Endothelial cell (in vitro differentiated cells): ENCODE measurements at regions not wholly inside any gene's neighbourhood (a gene's known extent, or its start where the extent isn't known, plus 50 kb on each side); places are given as distances from the start of the nearest gene placed in this dataset.

Source experiments
- DNase-seq: peaks from one replicate; pipeline ENCODE4 v3.0.0; 2021; ENCODE audit warnings: low spot score
- H3K27ac Mint-ChIP-seq: one replicate; pipeline ENCODE4 v1.8.0; 2021; ENCODE audit warnings: mixed read lengths, inconsistent platforms; ENCODE audit not compliant: unreplicated experiment
- H3K27me3 Mint-ChIP-seq: one replicate; pipeline ENCODE4 v1.8.0; 2021; ENCODE audit warnings: mild to moderate bottlenecking, moderate library complexity, mixed read lengths, inconsistent platforms; ENCODE audit not compliant: unreplicated experiment
- H3K36me3 Mint-ChIP-seq: one replicate; pipeline ENCODE4 v1.8.0; 2021; ENCODE audit warnings: mild to moderate bottlenecking, low read depth, mixed read lengths, inconsistent platforms; ENCODE audit not compliant: unreplicated experiment
- H3K4me1 Mint-ChIP-seq: one replicate; pipeline ENCODE4 v1.8.0; 2021; ENCODE audit warnings: mild to moderate bottlenecking, mixed read lengths, inconsistent platforms; ENCODE audit not compliant: unreplicated experiment
- H3K4me3 Mint-ChIP-seq: one replicate; pipeline ENCODE4 v1.8.0; 2021; ENCODE audit warnings: mild to moderate bottlenecking, mixed read lengths, inconsistent platforms; ENCODE audit not compliant: unreplicated experiment
- H3K9me3 Mint-ChIP-seq: one replicate; pipeline ENCODE4 v1.8.0; 2021; ENCODE audit warnings: mixed read lengths, inconsistent platforms; ENCODE audit not compliant: unreplicated experiment
- TF ChIP-seq, protein P1 (sequence below): fragments of 200-600 bp; sonication (generic); IDR thresholded peaks from one replicate; pipeline ENCODE4 v1.5.0; 2021; ENCODE audit warnings: antibody characterized with exemption; ENCODE audit not compliant: unreplicated experiment

DNA sequence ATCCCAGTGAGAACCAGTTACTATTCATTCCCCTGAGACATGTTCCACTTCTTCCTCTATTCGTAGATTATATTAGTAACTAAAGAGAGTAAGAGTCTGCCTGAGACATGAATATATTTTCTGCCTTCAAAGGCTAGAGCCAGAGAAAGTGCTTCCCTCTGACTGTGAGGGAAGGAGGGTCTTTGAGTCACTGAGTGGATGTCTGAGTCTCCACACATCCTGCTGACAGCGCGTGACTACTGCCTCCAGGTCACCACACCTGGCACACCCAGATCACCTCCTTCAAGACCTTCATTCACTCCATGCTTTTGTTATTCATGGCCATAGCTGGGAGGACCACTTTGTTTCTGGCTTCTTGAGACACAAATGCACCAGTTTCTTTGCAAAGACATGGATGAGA, 135.6 kb downstream of the SOX2 start:
- Mint-ChIP-seq H3K27me3 (no peaks in the 10 kb centered on the region), H3K27ac (no peak overlapping the region), H3K9me3 (no peaks in the 10 kb centered on the region), H3K4me3 (no peak overlapping the region), H3K4me1 (no peaks in the 10 kb centered on the region), H3K36me3 (no peaks in the 10 kb centered on the region)
- TF ChIP-seq, protein P1, sequence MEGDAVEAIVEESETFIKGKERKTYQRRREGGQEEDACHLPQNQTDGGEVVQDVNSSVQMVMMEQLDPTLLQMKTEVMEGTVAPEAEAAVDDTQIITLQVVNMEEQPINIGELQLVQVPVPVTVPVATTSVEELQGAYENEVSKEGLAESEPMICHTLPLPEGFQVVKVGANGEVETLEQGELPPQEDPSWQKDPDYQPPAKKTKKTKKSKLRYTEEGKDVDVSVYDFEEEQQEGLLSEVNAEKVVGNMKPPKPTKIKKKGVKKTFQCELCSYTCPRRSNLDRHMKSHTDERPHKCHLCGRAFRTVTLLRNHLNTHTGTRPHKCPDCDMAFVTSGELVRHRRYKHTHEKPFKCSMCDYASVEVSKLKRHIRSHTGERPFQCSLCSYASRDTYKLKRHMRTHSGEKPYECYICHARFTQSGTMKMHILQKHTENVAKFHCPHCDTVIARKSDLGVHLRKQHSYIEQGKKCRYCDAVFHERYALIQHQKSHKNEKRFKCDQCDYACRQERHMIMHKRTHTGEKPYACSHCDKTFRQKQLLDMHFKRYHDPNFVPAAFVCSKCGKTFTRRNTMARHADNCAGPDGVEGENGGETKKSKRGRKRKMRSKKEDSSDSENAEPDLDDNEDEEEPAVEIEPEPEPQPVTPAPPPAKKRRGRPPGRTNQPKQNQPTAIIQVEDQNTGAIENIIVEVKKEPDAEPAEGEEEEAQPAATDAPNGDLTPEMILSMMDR, result no peak
- DNase-seq, result no peak

DNA sequence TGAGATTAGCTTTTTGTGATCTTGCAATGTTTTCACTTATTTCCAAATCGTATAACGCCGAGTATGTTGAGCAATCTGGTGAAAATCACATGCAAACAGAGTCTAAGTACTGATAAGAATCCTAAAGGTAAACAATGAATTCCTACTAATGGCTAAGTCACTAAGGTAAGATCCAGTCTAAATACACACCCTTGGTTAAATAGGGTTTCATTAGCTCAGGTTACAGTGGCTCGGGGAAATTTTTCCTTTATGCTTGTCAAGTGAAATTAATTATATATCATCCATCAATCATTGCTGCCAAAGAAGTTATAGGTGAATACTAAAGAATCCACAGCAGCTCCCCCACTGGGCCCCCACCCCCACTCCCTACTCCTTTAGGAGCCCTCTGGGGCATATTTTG, 139.3 kb downstream of the SOX2 start:
- H3K36me3 Mint-ChIP-seq, result no peaks in the 10 kb centered on the region
- H3K27ac Mint-ChIP-seq, result no peak overlapping the region

DNA sequence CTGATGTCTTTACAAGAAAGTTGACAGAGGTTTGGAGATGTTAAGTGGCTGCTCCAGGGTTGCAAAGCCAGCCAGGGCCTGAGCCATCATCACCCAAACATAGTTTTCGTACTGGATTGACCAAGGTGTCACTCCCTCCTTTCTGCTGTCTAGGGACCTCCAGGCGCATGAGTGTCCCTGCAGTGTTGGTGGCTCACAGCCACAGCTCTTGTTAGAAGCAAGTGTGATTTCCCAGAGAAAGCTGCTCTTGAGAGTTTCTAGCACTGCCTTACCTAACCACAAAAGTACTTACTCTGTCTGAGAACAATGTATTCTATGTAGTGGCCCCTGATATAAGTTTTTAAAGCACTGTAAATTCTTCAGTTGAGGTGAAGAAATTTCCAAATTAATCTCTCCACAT, 144.1 kb downstream of the SOX2 start:
- no peak for DNase-seq
- TF ChIP-seq, protein P1, result no peak
- Mint-ChIP-seq H3K36me3 (no peaks in the 10 kb centered on the region), H3K27me3 (peaks cover 1% of the 10 kb centered on the region), H3K27ac (no peak overlapping the region), H3K4me3 (no peak overlapping the region), H3K9me3 (no peaks in the 10 kb centered on the region), H3K4me1 (no peaks in the 10 kb centered on the region)

More for the DNA sequence above, 139.3 kb downstream of the SOX2 start:
- TF ChIP-seq, protein P1, result no peak
- Mint-ChIP-seq H3K27me3 (peaks cover 1% of the 10 kb centered on the region), H3K4me1 (no peaks in the 10 kb centered on the region), H3K4me3 (no peak overlapping the region), H3K9me3 (no peaks in the 10 kb centered on the region)
- DNase-seq, result no peak

DNA sequence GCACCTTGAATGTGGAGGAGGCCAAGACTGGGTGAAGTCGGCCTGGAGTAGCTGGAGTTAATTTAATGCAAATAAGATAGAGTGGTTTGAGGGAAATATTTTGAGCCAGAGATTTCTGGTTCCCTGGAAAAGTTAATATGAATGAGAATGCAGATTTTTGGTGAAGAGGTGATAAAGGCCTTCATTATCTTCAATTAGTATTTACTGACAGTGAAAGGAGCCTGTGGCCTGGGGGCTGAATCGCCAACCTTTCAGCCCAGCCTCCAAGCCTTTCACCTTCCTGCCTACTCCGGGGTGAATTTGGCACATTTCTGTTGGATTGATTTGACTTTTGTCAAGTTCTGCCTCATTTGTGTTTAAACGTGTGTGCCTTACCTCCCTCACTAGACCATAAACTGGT, 147.8 kb downstream of the SOX2 start:
- H3K27me3 Mint-ChIP-seq, result peaks cover 1% of the 10 kb centered on the region
- H3K9me3 Mint-ChIP-seq, result no peaks in the 10 kb centered on the region
- no peak overlapping the region for H3K27ac Mint-ChIP-seq
- TF ChIP-seq, protein P1, result no peak
- no peaks in the 10 kb centered on the region for H3K4me1 Mint-ChIP-seq
- H3K36me3 Mint-ChIP-seq, result no peaks in the 10 kb centered on the region
- no peak overlapping the region for H3K4me3 Mint-ChIP-seq
- DNase-seq, result no peak

DNA sequence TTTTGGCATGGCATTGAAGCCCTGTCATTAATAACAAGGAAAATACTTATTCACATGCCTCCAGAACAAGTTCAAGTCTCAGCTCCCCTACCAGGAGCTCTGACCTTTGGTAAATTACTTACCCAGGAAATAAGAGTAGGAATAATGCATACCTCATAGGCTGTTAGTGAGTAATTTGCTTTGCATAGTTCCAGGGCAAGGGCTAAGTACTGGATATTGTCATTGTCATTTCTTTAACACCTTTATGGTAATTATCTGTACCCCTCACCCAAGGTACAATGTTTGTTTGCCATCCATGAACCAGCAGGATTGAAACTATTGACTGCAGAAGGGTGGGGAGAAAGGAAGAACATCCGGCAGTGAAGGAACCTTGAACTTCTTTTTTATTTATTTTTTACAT, 148.5 kb downstream of the SOX2 start:
- DNase-seq, result no peak
- Mint-ChIP-seq H3K27ac (no peak overlapping the region), H3K27me3 (peaks cover 1% of the 10 kb centered on the region)

More for the DNA sequence above, 148.5 kb downstream of the SOX2 start:
- H3K4me1 Mint-ChIP-seq, result no peaks in the 10 kb centered on the region
- no peaks in the 10 kb centered on the region for H3K36me3 Mint-ChIP-seq
- no peaks in the 10 kb centered on the region for H3K9me3 Mint-ChIP-seq
- no peak overlapping the region for H3K4me3 Mint-ChIP-seq
- TF ChIP-seq, protein P1, result no peak
